ELR (cell line): ENCODE measurements at regions not wholly inside any gene's neighbourhood (a gene's known extent, or its start where the extent isn't known, plus 50 kb on each side); places are given as distances from the start of the nearest gene placed in this dataset.
"Not testable (repeated sequence)": the region's sequence is repeated elsewhere in the genome, so short reads cannot be mapped to it uniquely, and the experiment has no call there.

Source experiments
- DNase-seq: peaks from one replicate; pipeline ENCODE4 v3.0.0-alpha.2; 2015; ENCODE audit warnings: low read depth

- DNase-seq, result no peak
Observed at GRCh38 chr12:38484821-38485449, 168.4 kb downstream of the ALG10B start.

- DNase-seq, result no peak
Observed at GRCh38 chr12:38488866-38489265, 172.3 kb downstream of the ALG10B start.

GRCh38 chr12:38490073-38490472 is 173.5 kb downstream of the ALG10B start:
- no peak for DNase-seq

- DNase-seq, result no peak
Observed at GRCh38 chr12:38490941-38491340, 174.4 kb downstream of the ALG10B start.

- DNase-seq, result no peak
Observed at GRCh38 chr12:38501481-38501880, 184.9 kb downstream of the ALG10B start.

- DNase-seq, result no peak
Observed at GRCh38 chr12:38501991-38502390, 185.4 kb downstream of the ALG10B start.

- DNase-seq, result no peak
Observed at GRCh38 chr12:38502415-38502814, 185.8 kb downstream of the ALG10B start.

GRCh38 chr12:38507839-38508238 is 191.3 kb downstream of the ALG10B start:
- no peak for DNase-seq

GRCh38 chr12:38508246-38508645 is 191.7 kb downstream of the ALG10B start:
- DNase-seq, result no peak

GRCh38 chr12:38515912-38516311 is 199.3 kb downstream of the ALG10B start:
- no peak for DNase-seq

GRCh38 chr12:38516418-38516817 is 199.8 kb downstream of the ALG10B start:
- DNase-seq, result no peak

- no peak for DNase-seq
Observed at GRCh38 chr12:38523920-38524319, 207.3 kb downstream of the ALG10B start.

GRCh38 chr12:38527631-38528030 is 211.1 kb downstream of the ALG10B start:
- DNase-seq, result no peak

GRCh38 chr12:38528527-38528926 is 212.0 kb downstream of the ALG10B start:
- DNase-seq, result no peak

GRCh38 chr12:38529281-38529680 is 212.7 kb downstream of the ALG10B start:
- not testable (repeated sequence) for DNase-seq

- DNase-seq, result no peak
Observed at GRCh38 chr12:38538319-38538718, 221.7 kb downstream of the ALG10B start.

- DNase-seq, result no peak
Observed at GRCh38 chr12:38540156-38540555, 223.6 kb downstream of the ALG10B start.

- DNase-seq, result no peak
Observed at GRCh38 chr12:38541849-38542248, 225.3 kb downstream of the ALG10B start.

- DNase-seq, result no peak
Observed at GRCh38 chr12:38543151-38543550, 226.6 kb downstream of the ALG10B start.

GRCh38 chr12:38544330-38545066 is 227.9 kb downstream of the ALG10B start:
- DNase-seq, result no peak

GRCh38 chr12:38547586-38547985 is 231.0 kb downstream of the ALG10B start:
- DNase-seq, result no peak

GRCh38 chr12:38555620-38556591 is 239.3 kb downstream of the ALG10B start:
- no peak for DNase-seq

GRCh38 chr12:38556647-38557046 is 240.1 kb downstream of the ALG10B start:
- DNase-seq, result no peak
